ENCODE measurements at regions not wholly inside any gene's neighbourhood (a gene's known extent, or its start where the extent isn't known, plus 50 kb on each side); places are given as distances from the start of the nearest gene placed in this dataset.

DNA sequence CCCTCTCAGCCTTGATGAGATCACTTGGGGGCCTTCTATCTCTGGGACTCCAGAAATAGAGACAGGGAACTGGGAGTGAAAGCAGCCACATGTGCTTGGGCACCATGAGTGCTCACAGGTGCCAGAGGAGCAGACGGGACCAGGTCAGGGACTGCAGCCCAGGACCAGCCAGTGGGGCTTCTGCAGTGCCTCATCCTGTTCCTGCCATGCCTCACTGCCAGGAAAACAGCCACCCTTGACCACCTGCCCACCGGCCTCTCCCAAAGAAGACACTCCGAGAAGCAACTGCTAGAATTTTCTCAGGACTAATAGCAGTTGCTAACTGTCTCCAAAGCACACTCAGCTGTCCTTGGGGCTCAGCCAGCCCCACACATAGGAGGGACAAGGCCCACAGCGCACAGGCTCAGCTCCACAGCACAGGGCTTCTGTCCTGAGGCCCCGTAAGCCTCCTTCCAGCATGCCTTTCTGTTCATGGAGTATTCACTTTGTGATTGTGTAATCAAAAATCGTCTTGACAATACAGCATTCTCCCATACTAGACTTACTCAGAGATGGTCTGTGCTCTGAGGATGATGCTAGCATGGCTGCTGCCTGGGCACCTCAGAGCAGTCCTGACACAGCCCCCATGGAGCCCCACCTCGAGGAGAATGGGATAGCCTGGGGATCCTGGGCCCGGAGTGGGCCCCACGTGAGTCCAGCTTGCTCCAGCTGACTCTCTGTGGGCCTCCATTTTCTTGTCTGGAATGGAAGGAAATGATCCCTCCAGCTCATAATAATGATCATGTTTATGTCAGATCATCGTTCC is 115.7 kb upstream of the RET start:
- no peak overlapping the region for H3K4me3 ChIP-seq (ENCODE audit: low read depth, low read length)
- DNase-seq (ENCODE audit: low read depth): no peak
- TF ChIP-seq, protein P1, sequence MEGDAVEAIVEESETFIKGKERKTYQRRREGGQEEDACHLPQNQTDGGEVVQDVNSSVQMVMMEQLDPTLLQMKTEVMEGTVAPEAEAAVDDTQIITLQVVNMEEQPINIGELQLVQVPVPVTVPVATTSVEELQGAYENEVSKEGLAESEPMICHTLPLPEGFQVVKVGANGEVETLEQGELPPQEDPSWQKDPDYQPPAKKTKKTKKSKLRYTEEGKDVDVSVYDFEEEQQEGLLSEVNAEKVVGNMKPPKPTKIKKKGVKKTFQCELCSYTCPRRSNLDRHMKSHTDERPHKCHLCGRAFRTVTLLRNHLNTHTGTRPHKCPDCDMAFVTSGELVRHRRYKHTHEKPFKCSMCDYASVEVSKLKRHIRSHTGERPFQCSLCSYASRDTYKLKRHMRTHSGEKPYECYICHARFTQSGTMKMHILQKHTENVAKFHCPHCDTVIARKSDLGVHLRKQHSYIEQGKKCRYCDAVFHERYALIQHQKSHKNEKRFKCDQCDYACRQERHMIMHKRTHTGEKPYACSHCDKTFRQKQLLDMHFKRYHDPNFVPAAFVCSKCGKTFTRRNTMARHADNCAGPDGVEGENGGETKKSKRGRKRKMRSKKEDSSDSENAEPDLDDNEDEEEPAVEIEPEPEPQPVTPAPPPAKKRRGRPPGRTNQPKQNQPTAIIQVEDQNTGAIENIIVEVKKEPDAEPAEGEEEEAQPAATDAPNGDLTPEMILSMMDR (IDR thresholded peaks at IDR 0.05; ENCODE audit: insufficient read depth, low read length): no peak

DNA sequence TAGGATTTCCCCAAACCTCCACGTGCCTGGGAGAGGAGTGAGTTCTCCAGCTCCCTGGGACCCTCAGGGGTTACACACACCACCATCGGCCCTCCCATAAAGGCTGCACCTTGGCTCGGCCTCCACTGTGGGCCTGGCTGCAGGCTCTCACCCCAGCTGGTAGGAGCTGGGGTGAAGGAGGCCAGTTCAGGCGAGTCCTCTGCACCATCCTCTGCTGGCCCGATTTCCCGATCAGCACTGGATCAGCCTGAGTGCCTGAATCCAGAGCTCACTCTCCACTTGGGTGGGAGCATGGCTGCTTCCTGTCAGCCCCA is 115.1 kb upstream of the RET start:
- DNase-seq (ENCODE audit: low read depth): no peak
- TF ChIP-seq, protein P1 (IDR thresholded peaks at IDR 0.05; ENCODE audit: insufficient read depth, low read length): no peak
- H3K4me3 ChIP-seq (ENCODE audit: low read depth, low read length): no peak overlapping the region

DNA sequence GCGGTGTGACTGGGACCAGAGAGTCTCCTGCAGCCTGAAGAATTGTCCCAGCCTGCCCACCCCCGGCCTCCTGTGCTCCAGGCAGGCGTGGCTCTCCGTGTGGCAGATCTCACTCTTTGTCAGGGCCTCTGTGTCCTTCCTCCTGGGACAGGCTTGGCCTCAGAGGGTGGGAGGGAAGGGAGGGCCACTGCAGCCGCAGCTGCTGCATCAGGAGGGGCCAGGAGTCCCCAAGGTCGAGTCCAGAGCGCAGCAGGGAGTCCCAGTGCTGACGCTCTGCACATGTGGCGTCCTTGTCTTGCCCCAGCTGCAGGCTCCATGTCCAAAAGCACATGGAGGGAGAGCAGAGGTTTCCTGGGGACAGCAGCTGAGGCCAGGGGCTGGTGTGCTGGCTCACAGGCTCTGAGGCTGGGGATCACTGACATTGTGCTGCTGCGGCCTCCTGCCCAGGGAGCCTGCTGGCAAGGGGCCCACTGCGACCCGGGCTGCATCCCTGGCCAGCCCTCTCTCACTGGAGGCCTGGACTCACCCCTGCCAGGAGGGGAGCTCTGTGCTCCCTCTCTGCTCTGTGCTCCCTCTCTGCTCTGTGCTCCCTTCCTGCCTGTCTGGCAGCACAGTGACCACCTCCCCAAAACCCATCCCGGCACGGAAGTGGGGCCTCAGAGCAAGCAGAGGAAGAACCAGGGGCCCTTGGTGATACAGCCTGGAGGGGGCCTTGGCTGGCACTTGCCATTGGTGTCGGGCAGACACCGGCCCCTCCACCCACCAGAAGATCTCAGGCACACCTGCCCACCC is 114.6 kb upstream of the RET start:
- no peak for DNase-seq (ENCODE audit: low read depth)
- H3K4me3 ChIP-seq (ENCODE audit: low read depth, low read length): no peak overlapping the region
- TF ChIP-seq, protein P1 (IDR thresholded peaks at IDR 0.05; ENCODE audit: insufficient read depth, low read length): no peak

DNA sequence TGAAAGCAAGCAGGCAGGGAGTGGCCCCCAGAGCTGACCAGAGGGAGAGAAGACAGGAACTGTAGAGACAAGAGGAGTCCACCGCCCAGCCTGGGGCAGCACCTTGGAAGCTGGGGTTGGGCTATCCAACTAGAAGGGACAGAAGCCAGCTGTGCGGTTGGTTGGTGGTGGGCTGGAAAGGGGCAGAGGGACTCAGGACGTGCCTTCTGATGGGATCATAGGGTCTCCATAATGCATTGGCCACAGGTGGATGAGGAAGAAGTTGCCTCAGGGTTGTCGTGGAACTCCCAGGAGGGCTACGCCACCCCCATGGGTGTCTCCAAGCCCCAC is 114.0 kb upstream of the RET start:
- no peak overlapping the region for H3K4me3 ChIP-seq (ENCODE audit: low read depth, low read length)
- TF ChIP-seq, protein P1 (IDR thresholded peaks at IDR 0.05; ENCODE audit: insufficient read depth, low read length): no peak
- no peak for DNase-seq (ENCODE audit: low read depth)

DNA sequence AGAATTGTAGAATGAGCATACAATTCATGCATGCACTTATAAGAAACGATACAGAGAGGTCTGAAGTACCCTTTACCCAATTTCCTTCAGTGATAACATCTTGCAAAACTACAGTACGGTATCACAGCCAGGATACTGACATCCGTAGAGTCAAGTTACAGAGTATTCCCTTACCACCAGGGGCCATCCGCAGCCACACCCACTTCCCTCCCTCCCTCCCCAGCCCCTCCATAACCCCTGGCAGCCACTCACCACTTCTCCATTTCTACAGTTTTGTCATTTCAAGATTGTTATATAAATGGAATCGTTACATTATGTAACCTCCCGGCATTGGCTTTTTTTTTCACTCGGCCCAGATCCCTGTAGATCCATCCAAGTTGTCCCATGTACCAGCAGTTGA is 113.6 kb upstream of the RET start:
- DNase-seq (ENCODE audit: low read depth): no peak
- TF ChIP-seq, protein P1 (IDR thresholded peaks at IDR 0.05; ENCODE audit: insufficient read depth, low read length): no peak

DNA sequence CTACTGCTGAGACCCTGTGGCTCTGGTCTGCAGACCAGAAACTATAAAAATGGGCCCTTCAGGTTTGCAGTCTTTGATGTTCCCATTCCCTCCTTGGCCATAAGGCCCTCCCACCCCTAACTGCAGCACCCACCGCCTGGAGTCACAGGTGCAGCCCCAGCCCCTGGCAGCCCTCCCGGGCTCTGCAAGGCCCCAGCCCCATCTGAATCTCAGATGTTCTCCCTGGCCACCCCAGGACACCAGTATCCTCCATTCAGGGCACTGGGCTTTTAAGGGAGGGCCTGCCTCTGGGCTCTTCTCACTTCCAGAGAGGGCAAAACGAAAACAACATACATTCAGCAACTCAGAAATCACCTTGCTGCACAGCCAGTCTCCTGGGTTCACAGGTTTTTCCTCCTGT is 107.7 kb upstream of the RET start:
- TF ChIP-seq, protein P1 (IDR thresholded peaks at IDR 0.05; ENCODE audit: insufficient read depth, low read length): no peak
- no peak for DNase-seq (ENCODE audit: low read depth)
- no peak overlapping the region for H3K4me3 ChIP-seq (ENCODE audit: low read depth, low read length)

More for the DNA sequence above, 113.6 kb upstream of the RET start:
- no peak overlapping the region for H3K4me3 ChIP-seq (ENCODE audit: low read depth, low read length)
